H1 (cell line): ENCODE measurements at regions not wholly inside any gene's neighbourhood (a gene's known extent, or its start where the extent isn't known, plus 50 kb on each side); places are given as distances from the start of the nearest gene placed in this dataset.

Source experiments
- CTCF ChIA-PET: fragments of 300-600 bp; sonication (Branson Sonifier 250); formaldehyde crosslinking; loops from one replicate; lab custom pipeline; 2021; ENCODE audit not compliant: partially characterized antibody; lab: Charles Lee
- POLR2A ChIA-PET: fragments of 300-600 bp; sonication (Branson Sonifier 250); formaldehyde crosslinking; loops from one replicate; lab custom pipeline; 2021; ENCODE audit warnings: inconsistent platforms; ENCODE audit not compliant: partially characterized antibody; lab: Charles Lee
- DNase-seq, 2 experiments: peaks; one replicate each; pipeline versions ENCODE4 v3.0.0 to v3.0.0-alpha.2; 2010 to 2022; ENCODE audit warnings: low spot score in 2 of 2, low read depth in 1 of 2, mixed read lengths in 1 of 2
- FAIRE-seq: peaks from 2 replicates; lab custom pipeline; 2011; peaks lifted over from hg19 to GRCh38; lab: Jason Lieb, UNC
- H2AFZ ChIP-seq: 2 replicates; pipeline ENCODE4 v1.8.1; 2012; ENCODE audit warnings: low read length, inconsistent platforms
- H2AK5ac ChIP-seq: 2 replicates; pipeline ENCODE4 v1.6.1; 2013; ENCODE audit warnings: low read depth, low read length
- H2BK120ac ChIP-seq: replicated peaks from 2 replicates; pipeline ENCODE3; 2013; ENCODE audit warnings: low read depth, low read length, inconsistent platforms
- H2BK12ac ChIP-seq: 2 replicates; pipeline ENCODE4 v1.6.1; 2013; ENCODE audit warnings: low read depth, low read length
- H2BK15ac ChIP-seq: 2 replicates; pipeline ENCODE4 v1.6.1; 2013; ENCODE audit warnings: low read length
- H2BK20ac ChIP-seq: 2 replicates; pipeline ENCODE4 v1.6.1; 2013; ENCODE audit warnings: low read length
- H2BK5ac ChIP-seq: 2 replicates; pipeline ENCODE4 v1.6.1; 2013; ENCODE audit warnings: low read depth, low read length
- H3K14ac ChIP-seq: 2 replicates; pipeline ENCODE4 v1.6.1; 2013; ENCODE audit warnings: inconsistent platforms; ENCODE audit not compliant: insufficient read length
- H3K18ac ChIP-seq: 2 replicates; pipeline ENCODE4 v1.6.1; 2013; ENCODE audit warnings: low read length; ENCODE audit errors: extremely low read depth
- H3K23ac ChIP-seq: 2 replicates; pipeline ENCODE4 v1.6.1; 2013; ENCODE audit warnings: inconsistent platforms; ENCODE audit not compliant: insufficient read length
- H3K23me2 ChIP-seq: 2 replicates; pipeline ENCODE4 v1.6.1; 2013; ENCODE audit warnings: low read depth, low read length
- H3K27ac ChIP-seq: 2 replicates; pipeline ENCODE4 v1.6.1; 2011; ENCODE audit warnings: low read depth, low read length, inconsistent platforms
- H3K27me3 ChIP-seq, 4 experiments: replicated peaks in 1 of 4; 1 replicate in 1 of 4; 2 replicates in 3 of 4; pipeline versions ENCODE4 v1.6.1 to v1.8.1; 2011 to 2013; ENCODE audit warnings: low read length in 3 of 4, mild to moderate bottlenecking in 3 of 4, inconsistent platforms in 2 of 4, mixed read lengths in 2 of 4, moderate library complexity in 1 of 4; ENCODE audit not compliant: control insufficient read depth in 3 of 4, insufficient read depth in 3 of 4; ENCODE audit errors: extremely low read depth in 1 of 4
- H3K36me3 ChIP-seq, 4 experiments: 2 replicates each; pipeline versions ENCODE4 v1.6.1 to v1.8.1; 2011 to 2013; ENCODE audit warnings: mild to moderate bottlenecking in 4 of 4, low read length in 3 of 4, moderate library complexity in 2 of 4, control low read depth in 1 of 4, inconsistent platforms in 1 of 4; ENCODE audit not compliant: insufficient read depth in 4 of 4, control insufficient read depth in 2 of 4
- H3K4ac ChIP-seq: replicated peaks from 2 replicates; pipeline ENCODE3; 2013; ENCODE audit warnings: low read length, low read depth, mixed read lengths, inconsistent platforms; ENCODE audit not compliant: insufficient read length
- H3K4me1 ChIP-seq, 4 experiments: replicated peaks in 1 of 4; 1 replicate in 1 of 4; 2 replicates in 3 of 4; pipeline versions ENCODE4 v1.6.1 to v1.8.1; 2011 to 2013; ENCODE audit warnings: low read length in 3 of 4, inconsistent platforms in 2 of 4, mixed read lengths in 1 of 4; ENCODE audit not compliant: insufficient read depth in 4 of 4, control insufficient read depth in 3 of 4
- H3K4me2 ChIP-seq, 2 experiments: 2 replicates each; pipeline versions ENCODE4 v1.6.1 to v1.8.1; 2011 to 2013; ENCODE audit warnings: low read depth in 2 of 2, low read length in 2 of 2, control low read depth in 1 of 2, inconsistent platforms in 1 of 2, mild to moderate bottlenecking in 1 of 2; ENCODE audit not compliant: insufficient read depth in 1 of 2
- H3K4me3 ChIP-seq, 4 experiments: fragments of 200-600, 300-600 bp in 1 of 4; sonication (generic), shearing (Covaris generic), sonication (Bioruptor Twin) in 1 of 4; 2 replicates each; pipeline versions ENCODE4 v1.5.1 to v1.8.1; 2011 to 2016; ENCODE audit warnings: low read length in 4 of 4, low read depth in 3 of 4, control low read depth in 2 of 4, inconsistent platforms in 2 of 4, mild to moderate bottlenecking in 2 of 4, mixed read lengths in 1 of 4, moderate library complexity in 1 of 4; ENCODE audit not compliant: insufficient read depth in 2 of 4; ENCODE audit errors: extremely low read depth in 1 of 4
- H3K56ac ChIP-seq: replicated peaks from 2 replicates; pipeline ENCODE3; 2013; ENCODE audit warnings: low read depth, mild to moderate bottlenecking, mixed read lengths, low read length, inconsistent platforms; ENCODE audit not compliant: insufficient read length
- H3K79me1 ChIP-seq: 2 replicates; pipeline ENCODE4 v1.6.1; 2013; ENCODE audit warnings: low read depth, low read length, control low read depth
- H3K79me2 ChIP-seq, 2 experiments: 2 replicates each; pipeline versions ENCODE4 v1.6.1 to v1.8.1; 2012 to 2013; ENCODE audit warnings: low read length in 2 of 2, mild to moderate bottlenecking in 2 of 2, inconsistent platforms in 1 of 2; ENCODE audit not compliant: insufficient read depth in 2 of 2, control insufficient read depth in 1 of 2
- H3K9ac ChIP-seq, 4 experiments: replicated peaks in 1 of 4; 1 replicate in 1 of 4; 2 replicates in 3 of 4; pipeline versions ENCODE4 v1.6.1 to v1.8.1; 2011 to 2013; ENCODE audit warnings: low read depth in 3 of 4, low read length in 3 of 4, control low read depth in 2 of 4, mild to moderate bottlenecking in 2 of 4, moderate library complexity in 2 of 4, inconsistent platforms in 1 of 4; ENCODE audit errors: extremely low read depth in 1 of 4
- H3K9me3 ChIP-seq, 2 experiments: 2 replicates each; pipeline versions ENCODE4 v1.6.1 to v1.8.1; 2012 to 2013; ENCODE audit warnings: mild to moderate bottlenecking in 2 of 2, moderate library complexity in 2 of 2, control low read depth in 1 of 2, inconsistent platforms in 1 of 2, low read depth in 1 of 2, low read length in 1 of 2, mixed read lengths in 1 of 2; ENCODE audit not compliant: insufficient read depth in 2 of 2
- H4K20me1 ChIP-seq, 2 experiments: replicated peaks in 1 of 2; 2 replicates each; pipeline versions ENCODE3 to v1.8.1; 2011 to 2013; ENCODE audit warnings: inconsistent platforms in 2 of 2, low read length in 2 of 2, mild to moderate bottlenecking in 1 of 2; ENCODE audit not compliant: insufficient read depth in 2 of 2, control insufficient read depth in 1 of 2
- H4K5ac ChIP-seq: 2 replicates; pipeline ENCODE4 v1.6.1; 2013; ENCODE audit warnings: low read length, low read depth, mixed read lengths, inconsistent platforms; ENCODE audit not compliant: insufficient read length
- H4K8ac ChIP-seq: 2 replicates; pipeline ENCODE4 v1.8.0; 2013; ENCODE audit warnings: mild to moderate bottlenecking, moderate library complexity, low read length, inconsistent platforms; ENCODE audit not compliant: insufficient read depth; ENCODE audit errors: extremely low read depth
- H4K91ac ChIP-seq: replicated peaks from 2 replicates; pipeline ENCODE3; 2013; ENCODE audit warnings: low read length, mixed read lengths, inconsistent platforms; ENCODE audit not compliant: insufficient read length
- BCL11A ChIP-seq, 2 experiments: IDR thresholded peaks; one replicate each; pipeline ENCODE4 v1.6.1; 2011; ENCODE audit warnings: low read depth in 2 of 2, low read length in 2 of 2, mild to moderate bottlenecking in 2 of 2
- CBX5 ChIP-seq: fragments of 300-800, 300-1000 bp; sonication (generic); IDR thresholded peaks from 2 replicates; pipeline ENCODE4 v1.7.1; 2016; ENCODE audit warnings: antibody characterized with exemption, low read length, low read depth
- CHD1 ChIP-seq: IDR thresholded peaks from 2 replicates; pipeline ENCODE4 v1.6.1; 2012; ENCODE audit warnings: low read depth, low read length, improper control_type of control experiment
- CHD2 ChIP-seq: IDR thresholded peaks from 2 replicates; pipeline ENCODE4 v1.6.1; 2012; ENCODE audit warnings: low read length, improper control_type of control experiment
- EGR1 ChIP-seq: IDR thresholded peaks from 2 replicates; pipeline ENCODE4 v1.6.1; 2011; ENCODE audit warnings: low read depth, low read length, borderline replicate concordance
- KDM5A ChIP-seq: fragments of 200-600 bp; IDR thresholded peaks from 2 replicates; pipeline ENCODE4 v1.7.1; 2012; ENCODE audit warnings: mild to moderate bottlenecking, low read length, inconsistent platforms, mixed read lengths
- NRF1 ChIP-seq: IDR thresholded peaks from 2 replicates; pipeline ENCODE4 v1.6.1; 2011; ENCODE audit warnings: mild to moderate bottlenecking, low read depth, low read length, improper control_type of control experiment
- RXRA ChIP-seq: IDR thresholded peaks from 2 replicates; pipeline ENCODE4 v1.6.1; 2011; ENCODE audit warnings: low read depth, mild to moderate bottlenecking, low read length, moderate library complexity; ENCODE audit not compliant: insufficient read depth
- TCF12 ChIP-seq: IDR thresholded peaks from 2 replicates; pipeline ENCODE4 v1.6.1; 2011; ENCODE audit warnings: low read depth, mild to moderate bottlenecking, low read length
- WGBS, 2 experiments: shearing (Covaris generic) in 1 of 2; methylation state at CpG; one replicate each; pipeline versions ENCODE4 v1.1.6 to v1.1.7; 2013 to 2015; ENCODE audit warnings: low lambda C conversion rate in 2 of 2, mixed read lengths in 2 of 2, inconsistent platforms in 1 of 2, low coverage in 1 of 2, missing lambda C conversion rate in 1 of 2; ENCODE audit not compliant: insufficient replicate concordance in 2 of 2, insufficient coverage in 1 of 2, insufficient read length in 1 of 2; ENCODE audit errors: extremely low coverage in 1 of 2, missing lambda C conversion rate in 1 of 2; 5-methylcytosine and 5-hydroxymethylcytosine counted together

GRCh38 chr13:59423708-59424340 is 739.9 kb downstream of the DIAPH3 start:
- Histone ChIP-seq H3K18ac (no peak overlapping the region), H2BK12ac (no peak overlapping the region), H4K5ac (no peak overlapping the region), H4K91ac (peak overlapping the region; percentile 9), H3K9me3 (peaks cover 2% of the 10 kb centered on the region in 2 experiments; a peak in 1 of 4 replicates), H3K14ac (no peak overlapping the region), H3K56ac (no peak overlapping the region)
- 99% methylated on average over 4 of the region's 4 CpGs; no CpG with 5 or more reads in 1 of the 2 experiments for WGBS, 2 experiments
- DNase-seq = no peak
- TF ChIP-seq EGR1 = no peak
- no peak for TF ChIP-seq BCL11A (IDR thresholded peaks at IDR 0.05; ENCODE audit: low read depth in 2 of 2, low read length in 2 of 2)
- TF ChIP-seq CHD2 = no peak
- TF ChIP-seq TCF12 = no peak
- no peak for TF ChIP-seq RXRA
- no peak for TF ChIP-seq CHD1
- TF ChIP-seq CBX5 = no peak
- TF ChIP-seq NRF1 = no peak
- no peak for TF ChIP-seq KDM5A
- TF ChIP-seq, all 59 proteins: peak for 0
- Histone ChIP-seq H2AK5ac (no peak overlapping the region), H3K27me3 (no peaks in the 10 kb centered on the region), H3K23ac (no peak overlapping the region), H3K79me1 (no peaks in the 10 kb centered on the region), H3K79me2 (no peaks in the 10 kb centered on the region), H3K23me2 (no peaks in the 10 kb centered on the region), H3K4me2 (no peak overlapping the region), H3K9ac (no peak overlapping the region), H3K36me3 (no peaks in the 10 kb centered on the region), H3K27ac (no peak overlapping the region), H3K4me3 (no peak overlapping the region), H2BK15ac (no peak overlapping the region), H3K4me1 (peaks cover 0 to 5% (median under 1%) of the 10 kb centered on the region in 4 experiments; a peak in 2 of 7 replicates), H4K20me1 (no peaks in the 10 kb centered on the region), H2AFZ (no peak overlapping the region), H4K8ac (no peak overlapping the region), H2BK120ac (no peak overlapping the region), H2BK5ac (no peak overlapping the region), H2BK20ac (no peak overlapping the region), H3K4ac (no peak overlapping the region)
- ChIA-PET CTCF (interaction anchor here (0.6 to 1.2 kb wide), 4 partner anchors 8 to 53 kb away, joined by 3 read pairs; no protein-coding TSS in a partner anchor), POLR2A (interaction anchor here (0.6 kb wide), 1 partner anchor 212 kb away, joined by 3 read pairs; no protein-coding TSS in a partner anchor)
- FAIRE-seq = no peak
